Astrocyte of the spinal cord (primary cell): ENCODE measurements at regions not wholly inside any gene's neighbourhood (a gene's known extent, or its start where the extent isn't known, plus 50 kb on each side); places are given as distances from the start of the nearest gene placed in this dataset.

Experiments
- DNase-seq: peaks from one replicate; pipeline ENCODE4 v3.0.0; 2011; ENCODE audit warnings: low read depth, low spot score
- H3K4me3 ChIP-seq: 2 replicates; pipeline ENCODE4 v1.5.1; 2011; ENCODE audit warnings: low read depth, mild to moderate bottlenecking, low read length, moderate library complexity
- CTCF ChIP-seq: IDR thresholded peaks from 2 replicates; pipeline ENCODE4 v1.5.1; 2012; ENCODE audit warnings: low read depth, mild to moderate bottlenecking, low read length, inconsistent platforms
- in situ Hi-C: cut with HindIII; loops from 2 replicates; pipeline ENCODE4 v1.10.0; 2017; ENCODE audit warnings: low sequenced_read_pairs

GRCh38 chr9:119429302-119429701 lies 60.1 kb upstream of the BRINP1 start:
- no peak for TF ChIP-seq CTCF
- in situ Hi-C loops, result no loop called here
- no peak overlapping the region for H3K4me3 ChIP-seq
- no peak for DNase-seq

GRCh38 chr9:119420231-119420630 lies 51.0 kb upstream of the BRINP1 start:
- no peak for DNase-seq
- TF ChIP-seq CTCF, result no peak
- in situ Hi-C loops, result no loop called here
- no peak overlapping the region for H3K4me3 ChIP-seq
